WERI-Rb-1 (cell line): ENCODE measurements at regions not wholly inside any gene's neighbourhood (a gene's known extent, or its start where the extent isn't known, plus 50 kb on each side); places are given as distances from the start of the nearest gene placed in this dataset.

Source experiments
- DNase-seq: peaks from one replicate; pipeline ENCODE4 v3.0.0-alpha.2; 2020
- H3K27ac ChIP-seq: fragments of 250-450 bp; sonication (Bioruptor Pico); 2 replicates; pipeline ENCODE4 v1.5.1; 2020; ENCODE audit warnings: mild to moderate bottlenecking, moderate library complexity
- H3K27me3 ChIP-seq: fragments of 250-450 bp; sonication (Bioruptor Pico); 2 replicates; pipeline ENCODE4 v1.5.1; 2021; ENCODE audit warnings: mild to moderate bottlenecking, low read depth, moderate library complexity; ENCODE audit not compliant: insufficient read depth, severe bottlenecking
- H3K36me3 ChIP-seq: fragments of 250-450 bp; sonication (Bioruptor Pico); 2 replicates; pipeline ENCODE4 v1.5.1; 2020; ENCODE audit warnings: mild to moderate bottlenecking, moderate library complexity
- H3K4me3 ChIP-seq: 2 replicates; pipeline ENCODE4 v1.5.1; 2011; ENCODE audit warnings: low read depth, mild to moderate bottlenecking, control low read depth, low read length
- H3K9me3 ChIP-seq: fragments of 250-450 bp; sonication (Bioruptor Pico); 2 replicates; pipeline ENCODE4 v1.5.1; 2021; ENCODE audit warnings: mild to moderate bottlenecking, moderate library complexity; ENCODE audit not compliant: severe bottlenecking
- TF ChIP-seq, protein P1 (sequence below): IDR thresholded peaks from 2 replicates; pipeline ENCODE4 v1.5.1; 2011; ENCODE audit warnings: low read depth, mild to moderate bottlenecking, control low read depth, inconsistent platforms, low read length

DNA sequence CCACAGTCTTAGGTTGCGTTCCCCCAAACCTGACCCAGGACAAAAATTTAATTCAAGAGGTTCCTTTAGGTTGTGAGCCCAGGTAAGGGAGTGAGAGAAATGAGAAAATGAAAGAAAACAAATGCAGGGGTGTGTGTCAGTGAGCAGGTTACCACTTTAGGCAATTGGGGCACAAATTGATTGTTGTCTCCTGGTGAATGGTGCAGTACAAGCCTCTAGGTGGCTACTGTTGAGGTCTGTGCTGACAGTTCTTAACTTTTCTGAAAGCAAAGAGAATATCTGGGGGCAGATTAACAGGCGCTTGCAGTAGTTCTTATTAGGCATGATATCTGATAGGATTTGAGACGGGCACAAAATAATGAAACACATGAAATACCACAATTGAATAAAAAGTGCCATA, 894.6 kb downstream of the FAM181B start:
- Histone ChIP-seq H3K9me3 (no peaks in the 10 kb centered on the region), H3K36me3 (no peaks in the 10 kb centered on the region), H3K27ac (no peak overlapping the region), H3K27me3 (no peaks in the 10 kb centered on the region), H3K4me3 (no peak overlapping the region)
- DNase-seq, result no peak
- TF ChIP-seq, protein P1, sequence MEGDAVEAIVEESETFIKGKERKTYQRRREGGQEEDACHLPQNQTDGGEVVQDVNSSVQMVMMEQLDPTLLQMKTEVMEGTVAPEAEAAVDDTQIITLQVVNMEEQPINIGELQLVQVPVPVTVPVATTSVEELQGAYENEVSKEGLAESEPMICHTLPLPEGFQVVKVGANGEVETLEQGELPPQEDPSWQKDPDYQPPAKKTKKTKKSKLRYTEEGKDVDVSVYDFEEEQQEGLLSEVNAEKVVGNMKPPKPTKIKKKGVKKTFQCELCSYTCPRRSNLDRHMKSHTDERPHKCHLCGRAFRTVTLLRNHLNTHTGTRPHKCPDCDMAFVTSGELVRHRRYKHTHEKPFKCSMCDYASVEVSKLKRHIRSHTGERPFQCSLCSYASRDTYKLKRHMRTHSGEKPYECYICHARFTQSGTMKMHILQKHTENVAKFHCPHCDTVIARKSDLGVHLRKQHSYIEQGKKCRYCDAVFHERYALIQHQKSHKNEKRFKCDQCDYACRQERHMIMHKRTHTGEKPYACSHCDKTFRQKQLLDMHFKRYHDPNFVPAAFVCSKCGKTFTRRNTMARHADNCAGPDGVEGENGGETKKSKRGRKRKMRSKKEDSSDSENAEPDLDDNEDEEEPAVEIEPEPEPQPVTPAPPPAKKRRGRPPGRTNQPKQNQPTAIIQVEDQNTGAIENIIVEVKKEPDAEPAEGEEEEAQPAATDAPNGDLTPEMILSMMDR, result no peak

DNA sequence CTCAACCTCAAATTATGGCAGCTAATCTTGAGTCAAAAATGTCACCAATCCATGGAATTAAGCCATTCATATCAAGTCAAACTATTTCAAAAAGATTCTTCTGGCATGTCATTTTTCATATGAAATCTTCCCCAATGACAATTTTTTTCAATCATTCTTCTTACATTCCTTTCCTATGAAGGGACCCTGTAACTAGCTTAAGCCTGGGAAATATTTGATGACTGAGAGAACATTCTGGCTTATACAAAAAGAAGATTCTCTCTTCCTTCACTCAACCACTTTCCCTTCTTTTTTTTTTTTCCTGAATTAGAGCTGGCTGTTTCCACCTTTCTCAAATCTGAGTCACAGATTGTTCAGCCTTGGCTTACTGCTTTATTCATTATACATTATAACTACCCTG, 903.7 kb downstream of the FAM181B start:
- Histone ChIP-seq H3K9me3 (no peaks in the 10 kb centered on the region), H3K27ac (no peak overlapping the region), H3K36me3 (no peaks in the 10 kb centered on the region), H3K4me3 (no peak overlapping the region), H3K27me3 (no peaks in the 10 kb centered on the region)
- no peak for DNase-seq
- TF ChIP-seq, protein P1, result no peak

DNA sequence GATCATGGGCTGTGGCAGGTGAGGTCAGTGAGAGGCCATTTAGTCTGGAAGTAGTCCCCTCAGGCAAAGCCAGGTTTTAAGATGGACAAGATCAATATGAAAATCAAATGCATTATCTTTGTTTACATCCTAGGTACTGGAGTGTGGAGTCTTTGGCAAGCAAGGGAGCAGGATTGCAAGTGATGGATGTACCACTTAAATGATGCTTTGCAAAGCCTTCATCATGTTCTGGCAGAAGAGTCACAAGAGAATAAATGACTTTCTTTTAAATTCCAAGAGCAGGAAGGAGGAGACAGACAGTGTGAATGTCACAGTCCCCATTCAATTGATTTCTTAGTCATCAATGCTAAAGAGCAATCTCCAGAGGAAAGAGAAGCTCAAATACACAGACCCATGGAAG, 908.3 kb downstream of the FAM181B start:
- TF ChIP-seq, protein P1, result no peak
- H3K9me3 ChIP-seq, result no peaks in the 10 kb centered on the region
- H3K27me3 ChIP-seq, result no peaks in the 10 kb centered on the region
- H3K36me3 ChIP-seq, result no peaks in the 10 kb centered on the region
- H3K4me3 ChIP-seq, result no peak overlapping the region
- no peak for DNase-seq
- no peak overlapping the region for H3K27ac ChIP-seq

DNA sequence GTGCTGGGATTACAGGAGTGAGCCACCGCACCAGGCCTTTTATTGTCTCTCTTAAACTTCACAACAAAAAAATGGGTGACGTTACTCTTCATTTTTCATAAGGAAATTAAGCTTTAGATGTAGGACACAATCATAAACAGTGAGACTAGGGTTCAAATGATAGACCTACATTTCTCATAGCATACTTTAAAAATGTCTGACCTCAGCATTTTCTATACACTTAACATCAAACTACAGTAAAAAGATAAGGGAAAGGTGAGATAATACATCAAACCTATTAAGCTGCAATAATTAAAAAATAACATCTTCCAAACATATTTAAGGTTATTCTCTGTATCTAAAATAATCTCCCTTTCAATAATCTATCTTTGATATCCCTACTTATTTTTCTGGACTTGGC, 914.2 kb downstream of the FAM181B start:
- TF ChIP-seq, protein P1, result no peak
- Histone ChIP-seq H3K4me3 (no peak overlapping the region), H3K36me3 (no peaks in the 10 kb centered on the region), H3K9me3 (no peaks in the 10 kb centered on the region), H3K27ac (no peak overlapping the region), H3K27me3 (no peaks in the 10 kb centered on the region)
- DNase-seq, result no peak

DNA sequence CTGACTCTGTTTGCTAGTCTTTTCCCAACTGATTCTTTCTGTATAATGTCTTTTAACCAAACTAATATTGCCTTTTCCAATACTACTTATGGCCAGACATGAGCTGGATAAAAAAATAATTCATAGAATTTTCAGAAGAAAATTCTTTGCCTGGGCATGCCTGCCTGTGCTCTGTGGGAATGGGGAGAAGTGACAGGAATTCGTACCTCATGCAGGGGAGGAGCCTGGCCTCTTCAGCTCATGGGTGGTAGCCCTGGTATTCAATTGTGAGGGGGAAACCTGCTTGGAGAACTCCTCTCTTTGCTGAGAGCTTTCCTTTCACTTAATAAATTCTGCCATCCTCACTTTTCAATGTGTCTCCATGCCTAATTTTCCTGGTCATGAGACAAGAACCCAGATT, 928.8 kb downstream of the FAM181B start:
- Histone ChIP-seq H3K27me3 (no peaks in the 10 kb centered on the region), H3K27ac (no peak overlapping the region), H3K9me3 (no peaks in the 10 kb centered on the region), H3K36me3 (no peaks in the 10 kb centered on the region), H3K4me3 (no peak overlapping the region)
- TF ChIP-seq, protein P1, result no peak
- DNase-seq, result no peak

DNA sequence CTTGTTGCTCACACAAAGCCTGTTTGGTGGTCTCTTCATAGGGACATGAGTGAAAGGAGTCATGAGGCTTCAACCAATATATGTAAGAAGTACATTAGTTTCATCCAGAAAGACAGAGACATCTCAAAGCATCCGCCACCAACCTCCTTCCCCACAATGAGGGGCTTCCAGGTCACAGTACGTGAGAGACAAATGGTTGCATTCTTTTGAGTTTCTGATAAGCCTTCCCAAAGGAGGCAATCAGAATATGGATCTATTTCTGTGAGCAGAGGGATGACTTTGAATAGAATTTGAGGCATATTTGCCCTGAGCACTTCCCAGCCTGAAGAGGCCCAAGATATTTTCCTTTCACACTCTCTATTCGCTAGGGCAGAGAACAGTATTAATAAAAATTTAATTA, 931.1 kb downstream of the FAM181B start:
- no peak overlapping the region for H3K4me3 ChIP-seq
- H3K27ac ChIP-seq, result no peak overlapping the region
- TF ChIP-seq, protein P1, result no peak
- no peak for DNase-seq
- H3K9me3 ChIP-seq, result no peaks in the 10 kb centered on the region
- H3K36me3 ChIP-seq, result no peaks in the 10 kb centered on the region
- no peaks in the 10 kb centered on the region for H3K27me3 ChIP-seq
